OCI-LY3 (cell line): ENCODE measurements at regions not wholly inside any gene's neighbourhood (a gene's known extent, or its start where the extent isn't known, plus 50 kb on each side); places are given as distances from the start of the nearest gene placed in this dataset.

ENCODE experiments used
- EZH2phosphoT487 ChIP-seq: fragments of 200-600 bp; shearing (Covaris generic); IDR thresholded peaks from 2 replicates; pipeline ENCODE4 v1.6.1; 2018; ENCODE audit warnings: antibody characterized with exemption, mixed run types, low read depth
- TF ChIP-seq, protein P1 (sequence below): fragments of 200-600, 300-600 bp; sonication (generic); IDR thresholded peaks from 2 replicates; pipeline ENCODE4 v1.5.1; 2014; ENCODE audit warnings: antibody characterized with exemption, low read length, low read depth

DNA sequence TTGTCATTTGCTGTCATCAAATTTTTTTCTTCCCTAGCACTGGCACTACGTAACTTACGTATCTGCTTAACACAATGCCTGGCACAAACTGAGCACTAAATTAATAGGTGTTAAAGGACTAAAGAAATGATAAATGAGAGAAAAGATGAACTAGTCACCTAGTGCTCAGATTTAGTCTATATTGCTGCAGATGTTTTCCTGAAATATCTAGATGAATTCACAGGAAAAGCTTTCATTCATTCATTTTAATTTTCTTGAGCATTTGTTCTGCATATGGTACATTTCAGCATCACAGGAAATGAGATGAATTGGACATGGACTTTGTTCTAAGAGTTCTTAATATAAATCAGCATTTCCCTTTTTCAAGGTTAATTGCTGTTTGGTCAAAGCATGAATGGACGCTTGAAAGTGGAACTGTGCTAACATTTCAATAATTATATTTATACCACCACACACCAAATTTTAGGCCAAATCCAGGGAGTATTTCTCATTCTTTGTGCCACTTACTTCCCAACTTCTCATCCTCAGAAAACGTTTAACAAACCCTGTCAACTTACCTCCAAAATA, 163.2 kb upstream of the MDFIC start:
- TF ChIP-seq, protein P1, sequence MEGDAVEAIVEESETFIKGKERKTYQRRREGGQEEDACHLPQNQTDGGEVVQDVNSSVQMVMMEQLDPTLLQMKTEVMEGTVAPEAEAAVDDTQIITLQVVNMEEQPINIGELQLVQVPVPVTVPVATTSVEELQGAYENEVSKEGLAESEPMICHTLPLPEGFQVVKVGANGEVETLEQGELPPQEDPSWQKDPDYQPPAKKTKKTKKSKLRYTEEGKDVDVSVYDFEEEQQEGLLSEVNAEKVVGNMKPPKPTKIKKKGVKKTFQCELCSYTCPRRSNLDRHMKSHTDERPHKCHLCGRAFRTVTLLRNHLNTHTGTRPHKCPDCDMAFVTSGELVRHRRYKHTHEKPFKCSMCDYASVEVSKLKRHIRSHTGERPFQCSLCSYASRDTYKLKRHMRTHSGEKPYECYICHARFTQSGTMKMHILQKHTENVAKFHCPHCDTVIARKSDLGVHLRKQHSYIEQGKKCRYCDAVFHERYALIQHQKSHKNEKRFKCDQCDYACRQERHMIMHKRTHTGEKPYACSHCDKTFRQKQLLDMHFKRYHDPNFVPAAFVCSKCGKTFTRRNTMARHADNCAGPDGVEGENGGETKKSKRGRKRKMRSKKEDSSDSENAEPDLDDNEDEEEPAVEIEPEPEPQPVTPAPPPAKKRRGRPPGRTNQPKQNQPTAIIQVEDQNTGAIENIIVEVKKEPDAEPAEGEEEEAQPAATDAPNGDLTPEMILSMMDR, result no peak
- TF ChIP-seq EZH2phosphoT487, result no peak
